Stimulated activated CD8-positive, alpha-beta memory T cell treated with anti-CD3 and anti-CD28 coated beads, Interleukin-4, amount 100 ng/mL, for 24 hours (primary cell): ENCODE measurements at regions not wholly inside any gene's neighbourhood (a gene's known extent, or its start where the extent isn't known, plus 50 kb on each side); places are given as distances from the start of the nearest gene placed in this dataset.

Source experiments
- DNase-seq: peaks from one replicate; pipeline ENCODE4 v3.0.0-alpha.2; 2020; ENCODE audit warnings: low read depth

GRCh38 chr2:211237586-211238275, 681.3 kb downstream of the CPS1 start:
- DNase-seq: no peak

- DNase-seq: no peak
These were observed 685.5 kb downstream of the CPS1 start for GRCh38 chr2:211241891-211242290.

- DNase-seq: no peak
These were observed 691.4 kb downstream of the CPS1 start for GRCh38 chr2:211247751-211248150.

GRCh38 chr2:211248841-211249240, 692.4 kb downstream of the CPS1 start:
- DNase-seq: no peak

- no peak for DNase-seq
These were observed 694.6 kb downstream of the CPS1 start for GRCh38 chr2:211251016-211251415.

- no peak for DNase-seq
These were observed 702.4 kb downstream of the CPS1 start for GRCh38 chr2:211258646-211259335.

GRCh38 chr2:211259831-211260476, 703.6 kb downstream of the CPS1 start:
- DNase-seq: no peak

GRCh38 chr2:211270257-211270656, 713.9 kb downstream of the CPS1 start:
- DNase-seq: no peak

- no peak for DNase-seq
These were observed 725.2 kb downstream of the CPS1 start for GRCh38 chr2:211281430-211282073.

GRCh38 chr2:211302676-211303075, 746.3 kb downstream of the CPS1 start:
- DNase-seq: no peak

GRCh38 chr2:211306929-211307328, 750.5 kb downstream of the CPS1 start:
- no peak for DNase-seq
